HepG2 (cell line): ENCODE measurements at regions not wholly inside any gene's neighbourhood (a gene's known extent, or its start where the extent isn't known, plus 50 kb on each side); places are given as distances from the start of the nearest gene placed in this dataset.

Source experiments
- ATAC-seq: fragments of 200-7000 bp; cut with Tn5 transposase; 3 replicates; pipeline ENCODE4 v1.9.1; 2020; ENCODE audit warnings: mild to moderate bottlenecking, moderate library complexity
- BruUV-seq: library from RNA; stranded (reverse); fragments of 400-500 nt; replicated peaks from 2 replicates; lab custom pipeline; 2021; lab: Mats Ljungman, UMichigan
- CTCF ChIA-PET: fragments of 300-600 bp; formaldehyde crosslinking; extraction: SDS; loops from one replicate; lab custom pipeline; 2021; ENCODE audit warnings: low total read pairs, inconsistent platforms, low intra/inter-chr PET ratio; lab: Yijun Ruan, JAX
- POLR2A ChIA-PET: fragments of 350-600 bp; sonication (Branson Sonifier 250); formaldehyde crosslinking; loops from one replicate; lab custom pipeline; 2020; ENCODE audit warnings: antibody characterized with exemption, inconsistent platforms; lab: Yijun Ruan, JAX
- DNase-seq: peaks from one replicate; pipeline ENCODE4 v3.0.0-alpha.2; 2015; ENCODE audit warnings: low spot score
- FAIRE-seq: peaks from 3 replicates; lab custom pipeline; 2011; peaks lifted over from hg19 to GRCh38; lab: Jason Lieb, UNC
- H2AFZ ChIP-seq: one replicate; pipeline ENCODE4 v1.6.1; 2011; ENCODE audit warnings: low read length, inconsistent platforms
- H3K27ac ChIP-seq: fragments of 300-600 bp; 3 replicates; pipeline ENCODE4 v1.8.0; 2011; ENCODE audit warnings: mixed run types, mild to moderate bottlenecking, mixed read lengths, low read length, inconsistent platforms; ENCODE audit not compliant: insufficient read depth; ENCODE audit errors: extremely low read length
- H3K27me3 ChIP-seq, 2 experiments: fragments of 200-600 bp in 1 of 2; 2 replicates in 1 of 2; 3 replicates in 1 of 2; pipeline versions ENCODE4 v1.6.0 to v1.8.0; 2011; ENCODE audit warnings: low read length in 2 of 2, mild to moderate bottlenecking in 2 of 2, moderate library complexity in 2 of 2, inconsistent platforms in 1 of 2; ENCODE audit not compliant: insufficient read depth in 2 of 2, control insufficient read depth in 1 of 2
- H3K36me3 ChIP-seq, 2 experiments: fragments of 200-600 bp in 1 of 2; replicated peaks in 1 of 2; 2 replicates in 1 of 2; 3 replicates in 1 of 2; pipeline versions ENCODE4 v1.5.1 to v1.8.0; 2011; ENCODE audit warnings: low read length in 2 of 2, inconsistent platforms in 1 of 2; ENCODE audit not compliant: insufficient read depth in 2 of 2, control insufficient read depth in 1 of 2
- H3K4me1 ChIP-seq: 2 replicates; pipeline ENCODE4 v1.5.1; 2012; ENCODE audit warnings: low read length, inconsistent platforms; ENCODE audit not compliant: insufficient read depth
- H3K4me2 ChIP-seq: 2 replicates; pipeline ENCODE4 v1.6.0; 2011; ENCODE audit warnings: low read depth, low read length, inconsistent platforms
- H3K4me3 ChIP-seq, 3 experiments: fragments of 200-600 bp in 1 of 3; sonication (generic), shearing (Covaris generic) in 1 of 3; replicated peaks in 1 of 3; 2 replicates each; pipeline ENCODE4 v1.5.1; 2011 to 2016; ENCODE audit warnings: low read length in 3 of 3, inconsistent platforms in 2 of 3, low read depth in 2 of 3, mild to moderate bottlenecking in 2 of 3, control low read depth in 1 of 3, mixed read lengths in 1 of 3; ENCODE audit not compliant: insufficient read depth in 1 of 3
- H3K79me2 ChIP-seq: one replicate; pipeline ENCODE4 v1.6.1; 2011; ENCODE audit warnings: low read length, inconsistent platforms; ENCODE audit not compliant: insufficient read depth
- H3K9ac ChIP-seq: 2 replicates; pipeline ENCODE4 v1.6.0; 2011; ENCODE audit warnings: mild to moderate bottlenecking, low read depth, low read length, inconsistent platforms; ENCODE audit not compliant: insufficient read depth
- H3K9me3 ChIP-seq: 2 replicates; pipeline ENCODE4 v1.5.1; 2012; ENCODE audit warnings: mild to moderate bottlenecking, low read length
- H4K20me1 ChIP-seq: 2 replicates; pipeline ENCODE4 v1.6.0; 2011; ENCODE audit warnings: inconsistent platforms, mild to moderate bottlenecking, low read length, moderate library complexity; ENCODE audit not compliant: insufficient read depth
- EED ChIP-seq: sonication (generic); formaldehyde crosslinking; IDR thresholded peaks from 2 replicates; pipeline ENCODE4 v1.5.0; 2020; ENCODE audit warnings: mild to moderate bottlenecking, missing genetic modification reagents
- ETV5 ChIP-seq: IDR thresholded peaks from 2 replicates; pipeline ENCODE4 v1.6.1; 2018; ENCODE audit warnings: missing biosample characterization, missing genetic modification reagents, inconsistent platforms, borderline replicate concordance
- KAT2B ChIP-seq: fragments of 150-350 bp; IDR thresholded peaks from 2 replicates; pipeline ENCODE4 v1.6.1; 2014; ENCODE audit warnings: low read depth, low read length, borderline replicate concordance
- MTF1 ChIP-seq: sonication (generic); formaldehyde crosslinking; IDR thresholded peaks from 2 replicates; pipeline ENCODE4 v1.5.0; 2020; ENCODE audit warnings: missing genetic modification reagents
- RBAK ChIP-seq: sonication (generic); formaldehyde crosslinking; IDR thresholded peaks from 2 replicates; pipeline ENCODE4 v1.5.1; 2020; ENCODE audit warnings: mild to moderate bottlenecking, missing genetic modification reagents
- ZIK1 ChIP-seq: sonication (generic); formaldehyde crosslinking; IDR thresholded peaks from 2 replicates; pipeline ENCODE4 v1.5.0; 2020; ENCODE audit warnings: mild to moderate bottlenecking, low read depth, missing genetic modification reagents, borderline replicate concordance
- ZNF350 ChIP-seq: sonication (generic); formaldehyde crosslinking; IDR thresholded peaks from 2 replicates; pipeline ENCODE4 v1.4.0; 2020; ENCODE audit warnings: mild to moderate bottlenecking, low read depth, missing genetic modification reagents, borderline replicate concordance
- ZNF569 ChIP-seq: sonication (generic); formaldehyde crosslinking; IDR thresholded peaks from 2 replicates; pipeline ENCODE4 v1.5.0; 2020; ENCODE audit warnings: mild to moderate bottlenecking, missing genetic modification reagents, moderate library complexity, borderline replicate concordance
- ZNF678 ChIP-seq: sonication (generic); formaldehyde crosslinking; IDR thresholded peaks from 2 replicates; pipeline ENCODE4 v1.4.0; 2020; ENCODE audit warnings: mild to moderate bottlenecking, missing genetic modification reagents
- ZNF709 ChIP-seq: sonication (generic); formaldehyde crosslinking; IDR thresholded peaks from 2 replicates; pipeline ENCODE4 v1.5.0; 2020; ENCODE audit warnings: mild to moderate bottlenecking, missing genetic modification reagents
- ZSCAN12 ChIP-seq: sonication (generic); formaldehyde crosslinking; IDR thresholded peaks from 2 replicates; pipeline ENCODE4 v1.9.0; 2021; ENCODE audit warnings: mild to moderate bottlenecking, missing genetic modification reagents
- WGBS: methylation state at CpG from one replicate; pipeline ENCODE4 v1.1.6; 2017; ENCODE audit warnings: low lambda C conversion rate; 5-methylcytosine and 5-hydroxymethylcytosine counted together
- in situ Hi-C: cut with HindIII; loops from 2 replicates; pipeline ENCODE4 v1.10.0; 2017; ENCODE audit warnings: low pct_unique_long_range_greater_than_20kb; ENCODE audit not compliant: extremely low pct_ligation_motif_present
- intact Hi-C: fragments of 100-400 bp; cut with micrococcal nuclease; formaldehyde crosslinking; loops from one replicate; pipeline ENCODE4 v1.10.0; 2022; ENCODE audit not compliant: unreplicated experiment
- TF ChIP-seq, protein P1 (sequence below): sonication (generic); formaldehyde crosslinking; IDR thresholded peaks from 2 replicates; pipeline ENCODE4 v1.4.0; 2020; ENCODE audit warnings: missing genetic modification reagents
- TF ChIP-seq, protein P2 (sequence below): sonication (generic); formaldehyde crosslinking; IDR thresholded peaks from 2 replicates; pipeline ENCODE4 v1.8.0; 2022; ENCODE audit warnings: mild to moderate bottlenecking, missing genetic modification reagents, borderline replicate concordance
- TF ChIP-seq, protein P3 (sequence below): sonication (generic); formaldehyde crosslinking; IDR thresholded peaks from 2 replicates; pipeline ENCODE4 v1.4.0; 2020; ENCODE audit warnings: missing genetic modification reagents, borderline replicate concordance

- 21% methylated on average over 4 of the region's 4 CpGs for WGBS
- ATAC-seq (no peak), FAIRE-seq (no peak), DNase-seq (no peak)
- Histone ChIP-seq H3K79me2 (no peaks in the 10 kb centered on the region), H4K20me1 (no peaks in the 10 kb centered on the region), H2AFZ (no peak overlapping the region), H3K9ac (no peak overlapping the region), H3K9me3 (peaks cover 44% of the 10 kb centered on the region), H3K27me3 (no peaks in the 10 kb centered on the region), H3K4me2 (no peak overlapping the region), H3K4me1 (no peaks in the 10 kb centered on the region), H3K27ac (no peak overlapping the region), H3K4me3 (no peak overlapping the region), H3K36me3 (no peaks in the 10 kb centered on the region)
- no TSS peak for BruUV-seq
- intact Hi-C loops, result no loop called here
- POLR2A ChIA-PET, result no interaction called here
- in situ Hi-C loops, result no loop called here
- TF ChIP-seq EED (CRISPR knock-in tag) (no peak), MTF1 (CRISPR knock-in tag) (no peak), ZNF569 (CRISPR knock-in tag) (no peak), ZSCAN12 (CRISPR knock-in tag) (no peak), KAT2B (no peak), ETV5 (CRISPR knock-in tag) (no peak), ZNF350 (CRISPR knock-in tag) (no peak), ZNF678 (CRISPR knock-in tag) (no peak), ZIK1 (CRISPR knock-in tag) (no peak), ZNF709 (CRISPR knock-in tag) (no peak), RBAK (CRISPR knock-in tag) (no peak)
- TF ChIP-seq, protein P1, sequence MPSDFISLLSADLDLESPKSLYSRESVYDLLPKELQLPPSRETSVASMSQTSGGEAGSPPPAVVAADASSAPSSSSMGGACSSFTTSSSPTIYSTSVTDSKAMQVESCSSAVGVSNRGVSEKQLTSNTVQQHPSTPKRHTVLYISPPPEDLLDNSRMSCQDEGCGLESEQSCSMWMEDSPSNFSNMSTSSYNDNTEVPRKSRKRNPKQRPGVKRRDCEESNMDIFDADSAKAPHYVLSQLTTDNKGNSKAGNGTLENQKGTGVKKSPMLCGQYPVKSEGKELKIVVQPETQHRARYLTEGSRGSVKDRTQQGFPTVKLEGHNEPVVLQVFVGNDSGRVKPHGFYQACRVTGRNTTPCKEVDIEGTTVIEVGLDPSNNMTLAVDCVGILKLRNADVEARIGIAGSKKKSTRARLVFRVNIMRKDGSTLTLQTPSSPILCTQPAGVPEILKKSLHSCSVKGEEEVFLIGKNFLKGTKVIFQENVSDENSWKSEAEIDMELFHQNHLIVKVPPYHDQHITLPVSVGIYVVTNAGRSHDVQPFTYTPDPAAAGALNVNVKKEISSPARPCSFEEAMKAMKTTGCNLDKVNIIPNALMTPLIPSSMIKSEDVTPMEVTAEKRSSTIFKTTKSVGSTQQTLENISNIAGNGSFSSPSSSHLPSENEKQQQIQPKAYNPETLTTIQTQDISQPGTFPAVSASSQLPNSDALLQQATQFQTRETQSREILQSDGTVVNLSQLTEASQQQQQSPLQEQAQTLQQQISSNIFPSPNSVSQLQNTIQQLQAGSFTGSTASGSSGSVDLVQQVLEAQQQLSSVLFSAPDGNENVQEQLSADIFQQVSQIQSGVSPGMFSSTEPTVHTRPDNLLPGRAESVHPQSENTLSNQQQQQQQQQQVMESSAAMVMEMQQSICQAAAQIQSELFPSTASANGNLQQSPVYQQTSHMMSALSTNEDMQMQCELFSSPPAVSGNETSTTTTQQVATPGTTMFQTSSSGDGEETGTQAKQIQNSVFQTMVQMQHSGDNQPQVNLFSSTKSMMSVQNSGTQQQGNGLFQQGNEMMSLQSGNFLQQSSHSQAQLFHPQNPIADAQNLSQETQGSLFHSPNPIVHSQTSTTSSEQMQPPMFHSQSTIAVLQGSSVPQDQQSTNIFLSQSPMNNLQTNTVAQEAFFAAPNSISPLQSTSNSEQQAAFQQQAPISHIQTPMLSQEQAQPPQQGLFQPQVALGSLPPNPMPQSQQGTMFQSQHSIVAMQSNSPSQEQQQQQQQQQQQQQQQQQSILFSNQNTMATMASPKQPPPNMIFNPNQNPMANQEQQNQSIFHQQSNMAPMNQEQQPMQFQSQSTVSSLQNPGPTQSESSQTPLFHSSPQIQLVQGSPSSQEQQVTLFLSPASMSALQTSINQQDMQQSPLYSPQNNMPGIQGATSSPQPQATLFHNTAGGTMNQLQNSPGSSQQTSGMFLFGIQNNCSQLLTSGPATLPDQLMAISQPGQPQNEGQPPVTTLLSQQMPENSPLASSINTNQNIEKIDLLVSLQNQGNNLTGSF (CRISPR knock-in tag), result no peak
- TF ChIP-seq, protein P2, sequence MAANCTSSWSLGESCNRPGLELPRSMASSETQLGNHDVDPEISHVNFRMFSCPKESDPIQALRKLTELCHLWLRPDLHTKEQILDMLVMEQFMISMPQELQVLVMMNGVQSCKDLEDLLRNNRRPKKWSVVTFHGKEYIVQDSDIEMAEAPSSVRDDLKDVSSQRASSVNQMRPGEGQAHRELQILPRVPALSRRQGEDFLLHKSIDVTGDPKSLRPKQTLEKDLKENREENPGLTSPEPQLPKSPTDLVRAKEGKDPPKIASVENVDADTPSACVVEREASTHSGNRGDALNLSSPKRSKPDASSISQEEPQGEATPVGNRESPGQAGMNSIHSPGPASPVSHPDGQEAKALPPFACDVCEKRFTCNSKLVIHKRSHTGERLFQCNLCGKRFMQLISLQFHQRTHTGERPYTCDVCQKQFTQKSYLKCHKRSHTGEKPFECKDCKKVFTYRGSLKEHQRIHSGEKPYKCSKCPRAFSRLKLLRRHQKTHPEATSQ, result no peak
- TF ChIP-seq, protein P3, sequence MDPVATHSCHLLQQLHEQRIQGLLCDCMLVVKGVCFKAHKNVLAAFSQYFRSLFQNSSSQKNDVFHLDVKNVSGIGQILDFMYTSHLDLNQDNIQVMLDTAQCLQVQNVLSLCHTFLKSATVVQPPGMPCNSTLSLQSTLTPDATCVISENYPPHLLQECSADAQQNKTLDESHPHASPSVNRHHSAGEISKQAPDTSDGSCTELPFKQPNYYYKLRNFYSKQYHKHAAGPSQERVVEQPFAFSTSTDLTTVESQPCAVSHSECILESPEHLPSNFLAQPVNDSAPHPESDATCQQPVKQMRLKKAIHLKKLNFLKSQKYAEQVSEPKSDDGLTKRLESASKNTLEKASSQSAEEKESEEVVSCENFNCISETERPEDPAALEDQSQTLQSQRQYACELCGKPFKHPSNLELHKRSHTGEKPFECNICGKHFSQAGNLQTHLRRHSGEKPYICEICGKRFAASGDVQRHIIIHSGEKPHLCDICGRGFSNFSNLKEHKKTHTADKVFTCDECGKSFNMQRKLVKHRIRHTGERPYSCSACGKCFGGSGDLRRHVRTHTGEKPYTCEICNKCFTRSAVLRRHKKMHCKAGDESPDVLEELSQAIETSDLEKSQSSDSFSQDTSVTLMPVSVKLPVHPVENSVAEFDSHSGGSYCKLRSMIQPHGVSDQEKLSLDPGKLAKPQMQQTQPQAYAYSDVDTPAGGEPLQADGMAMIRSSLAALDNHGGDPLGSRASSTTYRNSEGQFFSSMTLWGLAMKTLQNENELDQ (CRISPR knock-in tag), result no peak
- CTCF ChIA-PET, result no interaction called here
These were observed 328.9 kb downstream of the NUF2 start for GRCh38 chr1:163650624-163651023.
